ENCODE measurements at regions not wholly inside any gene's neighbourhood (a gene's known extent, or its start where the extent isn't known, plus 50 kb on each side); places are given as distances from the start of the nearest gene placed in this dataset.

GRCh38 chr4:108333353-108333942, 164.7 kb upstream of the LEF1 start:
- Mint-ChIP-seq H3K4me1 (ENCODE audit: low read depth) (peaks cover 8% of the 10 kb centered on the region), H3K36me3 (ENCODE audit: low read depth) (peaks cover 1% of the 10 kb centered on the region), H3K27me3 (ENCODE audit: low read depth) (no peaks in the 10 kb centered on the region), H3K4me3 (ENCODE audit: unreplicated experiment) (no peak overlapping the region), H3K27ac (ENCODE audit: unreplicated experiment) (no peak overlapping the region), H3K9me3 (ENCODE audit: low read depth) (no peaks in the 10 kb centered on the region)
- no peak for TF ChIP-seq CTCF (IDR thresholded peaks at IDR 0.05)
- DNase-seq (ENCODE audit: low spot score) = no peak

- no peaks in the 10 kb centered on the region for H3K27me3 Mint-ChIP-seq (ENCODE audit: low read depth)
- H3K36me3 Mint-ChIP-seq (ENCODE audit: low read depth) = peaks cover 1% of the 10 kb centered on the region
- H3K4me3 Mint-ChIP-seq (ENCODE audit: unreplicated experiment) = no peak overlapping the region
- peaks cover 3% of the 10 kb centered on the region for H3K4me1 Mint-ChIP-seq (ENCODE audit: low read depth)
- H3K9me3 Mint-ChIP-seq (ENCODE audit: low read depth) = no peaks in the 10 kb centered on the region
- DNase-seq (ENCODE audit: low spot score) = no peak
- TF ChIP-seq CTCF (IDR thresholded peaks at IDR 0.05) = no peak
- no peak overlapping the region for H3K27ac Mint-ChIP-seq (ENCODE audit: unreplicated experiment)
Measured at GRCh38 chr4:108331905-108332632, 163.3 kb upstream of the LEF1 start.

GRCh38 chr4:108328383-108328732, 159.6 kb upstream of the LEF1 start:
- no peaks in the 10 kb centered on the region for H3K4me1 Mint-ChIP-seq (ENCODE audit: low read depth)
- no peak for TF ChIP-seq CTCF (IDR thresholded peaks at IDR 0.05)
- H3K36me3 Mint-ChIP-seq (ENCODE audit: low read depth) = peaks cover 1% of the 10 kb centered on the region
- no peaks in the 10 kb centered on the region for H3K27me3 Mint-ChIP-seq (ENCODE audit: low read depth)
- no peak for DNase-seq (ENCODE audit: low spot score)
- H3K27ac Mint-ChIP-seq (ENCODE audit: unreplicated experiment) = no peak overlapping the region
- no peak overlapping the region for H3K4me3 Mint-ChIP-seq (ENCODE audit: unreplicated experiment)
- no peaks in the 10 kb centered on the region for H3K9me3 Mint-ChIP-seq (ENCODE audit: low read depth)

GRCh38 chr4:108327642-108328382, 159.1 kb upstream of the LEF1 start:
- no peaks in the 10 kb centered on the region for H3K27me3 Mint-ChIP-seq (ENCODE audit: low read depth)
- no peak for DNase-seq (ENCODE audit: low spot score)
- no peak for TF ChIP-seq CTCF (IDR thresholded peaks at IDR 0.05)
- peaks cover 1% of the 10 kb centered on the region for H3K36me3 Mint-ChIP-seq (ENCODE audit: low read depth)
- H3K4me1 Mint-ChIP-seq (ENCODE audit: low read depth) = no peaks in the 10 kb centered on the region
- H3K9me3 Mint-ChIP-seq (ENCODE audit: low read depth) = no peaks in the 10 kb centered on the region
- no peak overlapping the region for H3K4me3 Mint-ChIP-seq (ENCODE audit: unreplicated experiment)
- no peak overlapping the region for H3K27ac Mint-ChIP-seq (ENCODE audit: unreplicated experiment)

GRCh38 chr4:108325561-108325960, 156.8 kb upstream of the LEF1 start:
- H3K27ac Mint-ChIP-seq (ENCODE audit: unreplicated experiment) = no peak overlapping the region
- no peak for TF ChIP-seq CTCF (IDR thresholded peaks at IDR 0.05)
- no peak overlapping the region for H3K4me3 Mint-ChIP-seq (ENCODE audit: unreplicated experiment)
- H3K36me3 Mint-ChIP-seq (ENCODE audit: low read depth) = peaks cover 1% of the 10 kb centered on the region
- H3K9me3 Mint-ChIP-seq (ENCODE audit: low read depth) = peaks cover 4% of the 10 kb centered on the region
- no peaks in the 10 kb centered on the region for H3K4me1 Mint-ChIP-seq (ENCODE audit: low read depth)
- no peaks in the 10 kb centered on the region for H3K27me3 Mint-ChIP-seq (ENCODE audit: low read depth)
- DNase-seq (ENCODE audit: low spot score) = no peak

Data from chondrocyte (in vitro differentiated cells).